ENCODE measurements at regions not wholly inside any gene's neighbourhood (a gene's known extent, or its start where the extent isn't known, plus 50 kb on each side); places are given as distances from the start of the nearest gene placed in this dataset.

- DNase-seq: no peak
Observed at GRCh38 chr4:13942977-13943376, 315.5 kb upstream of the BOD1L1 start.

DNA sequence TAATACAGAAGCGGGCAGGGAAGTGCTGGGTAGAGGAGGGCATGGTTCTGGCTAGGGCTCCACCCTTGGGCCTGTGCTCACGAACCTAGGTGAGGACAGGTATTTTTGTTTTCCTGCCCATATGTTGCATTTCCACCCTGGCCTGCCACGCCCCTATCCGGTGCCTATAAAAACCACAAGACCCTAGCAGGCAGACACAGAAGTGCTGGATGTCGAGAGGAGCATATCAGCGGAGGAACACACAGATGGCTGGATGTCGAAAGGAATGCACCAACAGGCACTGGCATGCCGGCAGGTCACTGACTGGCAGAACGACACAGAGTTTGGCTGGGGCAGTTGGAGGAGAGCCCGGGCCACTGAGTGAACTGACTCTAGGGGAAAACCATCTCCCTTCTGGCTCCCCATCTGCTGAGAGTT lies 316.6 kb upstream of the BOD1L1 start:
- DNase-seq: no peak

- DNase-seq: no peak
Observed at GRCh38 chr4:13947921-13948320, 320.4 kb upstream of the BOD1L1 start.

DNA sequence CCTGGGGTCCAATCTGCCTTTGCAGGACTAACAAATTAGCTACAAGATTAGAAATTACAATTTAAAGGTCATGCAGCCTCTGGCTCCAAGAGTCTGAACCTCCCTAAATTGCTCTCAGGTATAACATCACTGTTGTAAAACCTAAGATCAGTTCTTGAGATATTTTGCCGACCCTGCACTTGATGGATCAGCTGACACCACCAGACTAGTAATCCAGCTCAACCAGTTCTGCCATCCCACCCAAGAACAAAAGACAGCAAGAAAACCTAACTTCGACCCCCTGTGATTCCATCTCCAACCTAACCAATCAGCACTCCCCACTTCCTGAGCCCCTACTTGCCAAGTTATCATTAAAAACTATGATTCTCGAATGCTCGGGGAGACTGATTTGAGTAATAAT lies 323.0 kb upstream of the BOD1L1 start:
- DNase-seq: no peak

DNA sequence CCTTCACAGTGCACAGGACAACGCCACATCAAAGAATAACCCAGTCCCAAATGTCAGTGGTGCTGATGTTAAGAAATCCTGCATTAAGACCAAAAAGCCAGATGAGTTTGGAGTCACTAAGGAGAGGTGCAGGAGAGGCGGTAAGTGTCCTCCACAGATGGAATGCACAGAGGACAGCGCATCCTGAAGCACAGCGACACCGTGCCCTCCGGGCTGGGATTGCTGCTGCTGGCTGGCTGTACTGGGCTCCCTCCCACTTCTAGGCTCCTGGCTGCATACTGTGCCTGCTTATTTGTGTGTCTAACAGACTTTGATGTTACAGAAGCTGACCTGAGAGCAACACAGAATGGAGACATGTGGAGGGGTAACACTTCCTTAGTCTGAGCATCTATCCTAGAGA lies 325.6 kb upstream of the BOD1L1 start:
- DNase-seq: no peak

DNA sequence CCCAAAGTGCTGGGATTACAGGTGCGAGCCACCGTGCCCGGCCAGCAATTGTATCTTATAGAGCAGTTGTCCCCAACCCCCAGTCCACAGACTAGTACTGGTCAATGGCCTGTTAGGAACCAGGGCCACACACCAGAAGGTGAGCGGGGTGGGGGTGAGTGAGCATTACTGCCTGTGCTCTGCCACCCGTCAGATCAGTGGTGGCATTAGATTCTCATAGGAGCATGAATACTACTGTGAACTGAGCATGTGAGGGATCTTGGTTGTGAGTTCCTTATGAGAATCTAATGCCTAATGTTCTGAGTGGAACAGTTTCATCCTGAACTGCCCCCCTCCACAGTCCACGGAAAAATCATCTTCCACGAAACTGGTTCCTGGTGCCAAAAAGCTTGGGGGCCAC lies 328.0 kb upstream of the BOD1L1 start:
- no peak for DNase-seq

GRCh38 chr4:13956947-13957346 lies 329.4 kb upstream of the BOD1L1 start:
- no peak for DNase-seq

DNA sequence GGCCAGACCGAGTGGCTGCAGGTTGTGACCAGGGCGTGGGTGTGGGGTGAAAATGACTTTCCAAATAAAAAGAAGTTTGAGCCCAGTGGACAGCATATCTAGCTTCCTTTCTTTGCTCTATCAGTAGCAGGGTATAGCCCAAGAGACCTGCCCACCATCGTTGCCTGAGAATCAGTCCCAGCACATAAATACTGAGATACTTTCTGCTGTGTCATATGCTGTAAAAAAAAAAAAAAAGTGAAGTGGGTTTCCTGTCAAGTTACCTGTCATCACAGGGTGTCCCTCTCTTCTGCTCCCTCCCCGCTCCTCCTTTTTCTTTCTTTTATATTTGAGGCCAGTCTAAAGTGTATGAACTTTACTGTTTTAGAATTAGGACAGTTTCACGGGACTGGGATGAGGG lies 330.3 kb upstream of the BOD1L1 start:
- no peak for DNase-seq

DNA sequence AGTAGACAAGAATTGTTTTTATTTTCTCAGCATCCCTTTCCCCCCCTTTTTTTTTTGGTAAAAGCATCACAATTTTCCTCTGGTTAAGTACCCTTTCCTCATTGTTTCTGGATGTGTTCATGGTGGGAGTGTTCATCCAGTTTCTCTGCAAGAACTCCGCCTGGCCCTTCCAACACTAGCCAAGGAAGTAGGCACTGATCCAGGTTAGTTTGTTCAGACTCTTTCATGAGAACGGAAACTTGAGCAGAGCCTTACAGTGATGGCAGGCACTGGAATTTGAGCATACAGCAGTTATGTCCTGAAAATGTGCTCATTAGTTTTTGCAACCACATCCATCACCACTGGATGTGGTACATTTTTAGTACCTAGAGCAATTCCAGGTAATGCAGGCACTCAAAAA lies 336.1 kb upstream of the BOD1L1 start:
- DNase-seq: no peak

DNA sequence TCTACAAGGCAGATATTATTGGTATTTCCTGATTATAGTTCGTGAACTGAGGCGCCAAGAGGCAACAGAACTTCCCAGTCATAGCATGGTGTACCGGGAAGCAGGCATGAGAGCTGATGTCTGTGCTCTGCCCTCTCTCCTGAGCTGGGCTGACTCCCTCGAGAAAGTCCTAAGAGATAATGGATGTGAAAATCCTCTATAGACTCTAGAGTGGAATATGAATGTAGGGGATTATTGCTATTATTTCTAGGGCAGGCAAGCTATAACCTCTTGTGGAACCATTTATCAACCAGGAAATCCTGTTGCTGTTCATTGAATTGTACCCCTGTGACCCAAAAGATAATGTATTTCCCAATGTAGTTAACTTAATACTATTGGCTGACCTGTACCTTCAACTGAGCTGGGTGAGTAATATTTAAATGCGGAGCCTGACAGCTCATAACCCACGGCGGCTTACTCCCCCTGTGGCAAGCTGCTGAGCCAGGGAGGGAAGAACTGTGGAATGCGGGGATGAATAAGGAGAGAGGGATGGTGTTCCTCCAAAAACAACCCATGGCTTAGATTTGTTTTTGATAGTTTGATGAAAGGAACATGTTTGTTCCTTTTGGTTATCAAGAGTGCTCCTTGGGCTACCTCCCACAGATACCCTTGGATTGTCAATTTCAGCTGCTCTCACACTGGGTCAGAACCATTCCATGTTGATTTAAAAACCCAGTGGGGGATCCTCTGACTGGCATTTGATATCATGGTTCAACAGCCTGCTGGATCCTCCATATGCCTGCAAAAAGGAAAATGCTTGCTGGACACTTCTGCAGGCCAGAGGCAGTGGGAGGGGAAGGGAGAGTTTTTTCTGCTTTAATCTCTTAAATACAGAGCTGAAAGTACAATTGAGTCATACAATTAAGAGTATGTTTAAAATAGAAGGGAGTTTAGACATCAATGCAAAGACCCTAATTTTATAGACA lies 339.0 kb upstream of the BOD1L1 start:
- DNase-seq: no peak

- no peak for DNase-seq
Observed at GRCh38 chr4:13968723-13969122, 341.2 kb upstream of the BOD1L1 start.

DNA sequence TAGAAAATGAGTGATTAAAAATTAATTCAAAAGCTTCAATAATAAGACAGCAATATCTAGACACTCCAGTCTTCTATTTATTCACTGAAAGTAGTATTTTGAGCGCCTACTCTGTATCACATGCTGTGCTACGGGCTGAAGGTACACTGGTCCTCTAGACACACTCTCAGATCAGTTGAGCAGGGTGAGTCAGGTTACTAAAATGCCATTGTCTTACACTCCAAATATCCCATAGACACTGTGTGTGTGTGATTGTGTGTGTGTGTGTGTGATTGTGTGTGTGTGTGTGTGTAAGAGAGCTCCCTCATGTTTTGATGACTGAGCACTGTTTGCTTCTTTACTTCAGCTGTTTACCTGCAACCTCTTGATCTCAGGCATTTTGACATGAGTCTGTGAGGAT lies 342.8 kb upstream of the BOD1L1 start:
- DNase-seq: no peak

GRCh38 chr4:13977746-13978145 lies 350.2 kb upstream of the BOD1L1 start:
- no peak for DNase-seq

- no peak for DNase-seq
Observed at GRCh38 chr4:13980317-13981310, 353.1 kb upstream of the BOD1L1 start.

- DNase-seq: no peak
Observed at GRCh38 chr4:13981499-13981898, 354.0 kb upstream of the BOD1L1 start.

- DNase-seq: no peak
Observed at GRCh38 chr4:13982010-13982409, 354.5 kb upstream of the BOD1L1 start.

- DNase-seq: no peak
Observed at GRCh38 chr4:13983189-13983790, 355.8 kb upstream of the BOD1L1 start.

DNA sequence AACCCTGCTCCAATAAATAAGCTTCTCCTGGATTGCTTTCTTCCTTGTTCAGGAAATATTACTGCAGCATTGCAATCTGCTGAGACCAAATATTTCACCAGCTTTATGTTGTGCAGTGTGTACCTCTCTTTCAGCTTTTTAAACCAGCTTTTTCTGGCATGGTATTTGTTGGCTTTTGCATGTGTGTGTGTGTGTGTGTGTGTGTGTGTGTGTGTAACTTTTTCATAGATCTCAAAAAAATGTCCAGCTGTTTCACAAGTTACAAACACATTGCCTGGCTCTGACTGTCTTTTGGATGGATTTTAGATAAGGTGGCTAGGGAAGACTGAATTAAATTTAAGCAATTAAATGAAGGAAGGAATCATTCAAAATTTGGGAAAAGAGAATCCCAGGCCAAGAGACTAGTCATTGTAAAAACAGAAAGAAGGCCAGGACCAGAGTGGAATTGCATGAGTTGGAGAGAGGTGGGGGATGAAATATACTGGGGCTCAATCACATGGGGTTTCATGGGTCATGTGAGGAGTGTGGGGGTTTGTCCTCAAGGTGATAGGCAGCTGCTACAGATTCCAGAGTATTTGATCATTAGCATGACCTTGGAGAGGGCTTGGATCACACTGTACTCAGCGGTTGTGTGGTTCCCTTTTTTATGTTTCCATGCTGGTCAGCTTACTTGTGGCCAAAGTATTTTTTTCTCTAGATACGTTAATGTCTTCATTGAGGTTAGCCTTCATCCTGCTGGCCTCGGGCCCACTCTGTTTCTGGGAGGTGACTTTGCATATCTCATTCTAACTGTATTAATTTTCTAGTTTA lies 357.7 kb upstream of the BOD1L1 start:
- DNase-seq: no peak

DNA sequence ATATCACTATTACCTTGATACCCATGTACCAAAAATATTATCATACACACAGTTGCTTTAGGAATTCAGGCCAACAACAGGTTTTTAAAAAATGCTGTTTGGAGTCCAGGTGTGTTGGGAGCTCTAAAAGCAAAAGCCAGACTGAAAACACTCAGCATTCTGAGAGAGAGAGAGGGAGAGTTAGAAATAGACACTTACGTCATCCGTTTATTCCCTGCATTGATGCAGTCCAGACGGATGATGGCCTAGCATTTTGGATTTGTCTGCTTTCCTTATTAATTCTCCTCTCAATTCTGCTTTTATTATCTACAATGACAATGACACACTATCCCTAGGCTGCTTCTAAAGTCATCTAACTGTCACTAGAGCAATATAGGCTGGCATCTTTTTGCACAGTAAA lies 358.3 kb upstream of the BOD1L1 start:
- DNase-seq: no peak

DNA sequence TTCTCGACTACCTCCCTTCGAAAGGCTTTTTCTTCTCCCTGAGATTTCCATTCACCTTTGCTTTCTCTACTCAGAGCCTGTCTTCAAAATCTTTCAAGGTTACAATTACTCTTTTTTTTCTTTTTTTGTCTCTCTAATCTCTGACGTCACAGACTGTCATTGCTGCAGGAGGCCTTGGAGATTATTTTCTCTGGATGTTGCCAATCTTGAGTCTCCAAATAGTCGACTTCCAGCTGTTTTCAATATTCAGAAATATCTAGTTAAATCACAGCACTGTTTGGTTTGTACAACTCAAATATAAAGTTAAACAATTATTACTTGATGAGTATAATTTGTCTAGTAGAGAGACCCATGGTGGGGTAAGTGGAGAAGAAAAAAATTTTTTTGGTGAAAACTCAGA lies 359.0 kb upstream of the BOD1L1 start:
- DNase-seq: no peak

GRCh38 chr4:13988353-13989305 lies 361.1 kb upstream of the BOD1L1 start:
- no peak for DNase-seq

Measured in activated CD4-positive, alpha-beta T cell treated with anti-CD3 and anti-CD28 coated beads, Interleukin-2, amount 50 U/mL, for 48 hours (primary cell).